OCI-M1 (cell line): ENCODE measurements at regions not wholly inside any gene's neighbourhood (a gene's known extent, or its start where the extent isn't known, plus 50 kb on each side); places are given as distances from the start of the nearest gene placed in this dataset.
A peak's percentile ranks its signal among the peaks of the same experiment; 100 is the strongest.
"Not testable (repeated sequence)": the region's sequence is repeated elsewhere in the genome, so short reads cannot be mapped to it uniquely, and the experiment has no call there.

ENCODE experiments used
- DNase-seq: peaks from one replicate; lab custom pipeline; 2025; lab: John Stamatoyannopoulos, UW

- peak; percentile 12 for DNase-seq
Measured at GRCh38 chr15:50857763-50858162, 50.7 kb upstream of the AP4E1 start.

- DNase-seq, result no peak
Measured at GRCh38 chr15:50854601-50855490, 53.6 kb upstream of the AP4E1 start.

- no peak for DNase-seq
Measured at GRCh38 chr15:50850003-50850402, 58.5 kb upstream of the AP4E1 start.

- DNase-seq, result no peak
Measured at GRCh38 chr15:50848349-50848748, 60.1 kb upstream of the AP4E1 start.

GRCh38 chr15:50845181-50845580 is 63.3 kb upstream of the AP4E1 start:
- not testable (repeated sequence) for DNase-seq

GRCh38 chr15:50840520-50840919 is 68.0 kb upstream of the AP4E1 start:
- DNase-seq, result no peak

- DNase-seq, result no peak
Measured at GRCh38 chr15:50837256-50837770, 71.2 kb upstream of the AP4E1 start.

GRCh38 chr15:50830477-50831354 is 65.2 kb upstream of the SPPL2A start:
- no peak for DNase-seq

- peak; percentile 77 for DNase-seq
Measured at GRCh38 chr15:50828610-50829206, 63.2 kb upstream of the SPPL2A start.

GRCh38 chr15:50825946-50826345 is 60.4 kb upstream of the SPPL2A start:
- no peak for DNase-seq

GRCh38 chr15:50824514-50824913 is 59.0 kb upstream of the SPPL2A start:
- no peak for DNase-seq

- no peak for DNase-seq
Measured at GRCh38 chr15:50823281-50823680, 57.8 kb upstream of the SPPL2A start.

- DNase-seq, result no peak
Measured at GRCh38 chr15:50821476-50821875, 56.0 kb upstream of the SPPL2A start.

GRCh38 chr15:50820808-50821382 is 55.4 kb upstream of the SPPL2A start:
- no peak for DNase-seq

GRCh38 chr15:50819344-50819743 is 53.8 kb upstream of the SPPL2A start:
- no peak for DNase-seq

- DNase-seq, result peak; percentile 55
Measured at GRCh38 chr15:50815958-50816590, 50.6 kb upstream of the SPPL2A start.
